ENCODE measurements at regions not wholly inside any gene's neighbourhood (a gene's known extent, or its start where the extent isn't known, plus 50 kb on each side); places are given as distances from the start of the nearest gene placed in this dataset.
A peak's percentile ranks its signal among the peaks of the same experiment; 100 is the strongest.

- peak overlapping the region; percentile 43 for H3K9ac ChIP-seq (ENCODE audit: low read length)
- no peaks in the 10 kb centered on the region for H3K36me3 ChIP-seq (ENCODE audit: control insufficient read depth, insufficient read depth, low read length, severe bottlenecking)
- peaks cover 29% of the 10 kb centered on the region for H3K4me1 ChIP-seq (ENCODE audit: control insufficient read depth, insufficient read depth, low read length)
- H3K9me3 ChIP-seq (ENCODE audit: control insufficient read depth, low read length), result no peaks in the 10 kb centered on the region
- no peaks in the 10 kb centered on the region for H3K27me3 ChIP-seq (replicated peaks; ENCODE audit: control insufficient read depth, insufficient read depth, low read length)
- DNase-seq (ENCODE audit: low read depth), result peak; percentile 73
- H3K4me3 ChIP-seq (ENCODE audit: low read length), result no peak overlapping the region
Observed at GRCh38 chr17:12510535-12510934, 155.2 kb upstream of the MYOCD start.

GRCh38 chr17:12512694-12513355, 152.9 kb upstream of the MYOCD start:
- H3K9me3 ChIP-seq (ENCODE audit: control insufficient read depth, low read length), result no peaks in the 10 kb centered on the region
- no peaks in the 10 kb centered on the region for H3K27me3 ChIP-seq (replicated peaks; ENCODE audit: control insufficient read depth, insufficient read depth, low read length)
- H3K9ac ChIP-seq (ENCODE audit: low read length), result no peak overlapping the region
- DNase-seq (ENCODE audit: low read depth), result peak; percentile 41
- H3K4me3 ChIP-seq (ENCODE audit: low read length), result no peak overlapping the region
- peaks cover 29% of the 10 kb centered on the region for H3K4me1 ChIP-seq (ENCODE audit: control insufficient read depth, insufficient read depth, low read length)
- no peaks in the 10 kb centered on the region for H3K36me3 ChIP-seq (ENCODE audit: control insufficient read depth, insufficient read depth, low read length, severe bottlenecking)

- Histone ChIP-seq H3K9me3 (ENCODE audit: control insufficient read depth, low read length) (peaks cover 3% of the 10 kb centered on the region), H3K9ac (ENCODE audit: low read length) (no peak overlapping the region), H3K4me3 (ENCODE audit: low read length) (no peak overlapping the region), H3K4me1 (ENCODE audit: control insufficient read depth, insufficient read depth, low read length) (peaks cover 27% of the 10 kb centered on the region), H3K27me3 (replicated peaks; ENCODE audit: control insufficient read depth, insufficient read depth, low read length) (no peaks in the 10 kb centered on the region), H3K36me3 (ENCODE audit: control insufficient read depth, insufficient read depth, low read length, severe bottlenecking) (no peaks in the 10 kb centered on the region)
- no peak for DNase-seq (ENCODE audit: low read depth)
Observed at GRCh38 chr17:12514596-12514995, 151.1 kb upstream of the MYOCD start.

- Histone ChIP-seq H3K4me3 (ENCODE audit: low read length) (no peak overlapping the region), H3K27me3 (replicated peaks; ENCODE audit: control insufficient read depth, insufficient read depth, low read length) (no peaks in the 10 kb centered on the region), H3K4me1 (ENCODE audit: control insufficient read depth, insufficient read depth, low read length) (peaks cover 12% of the 10 kb centered on the region), H3K36me3 (ENCODE audit: control insufficient read depth, insufficient read depth, low read length, severe bottlenecking) (no peaks in the 10 kb centered on the region), H3K9me3 (ENCODE audit: control insufficient read depth, low read length) (peaks cover 3% of the 10 kb centered on the region), H3K9ac (ENCODE audit: low read length) (no peak overlapping the region)
- DNase-seq (ENCODE audit: low read depth), result peak; percentile 31
Observed at GRCh38 chr17:12519956-12520594, 145.6 kb upstream of the MYOCD start.

GRCh38 chr17:12521416-12521815, 144.3 kb upstream of the MYOCD start:
- no peak for DNase-seq (ENCODE audit: low read depth)
- H3K4me3 ChIP-seq (ENCODE audit: low read length), result no peak overlapping the region

GRCh38 chr17:12522336-12522735, 143.4 kb upstream of the MYOCD start:
- no peak for DNase-seq (ENCODE audit: low read depth)
- H3K4me3 ChIP-seq (ENCODE audit: low read length), result no peak overlapping the region
- H3K9ac ChIP-seq (ENCODE audit: low read length), result no peak overlapping the region

More at GRCh38 chr17:12521416-12521815, 144.3 kb upstream of the MYOCD start:
- Histone ChIP-seq H3K27me3 (replicated peaks; ENCODE audit: control insufficient read depth, insufficient read depth, low read length) (no peaks in the 10 kb centered on the region), H3K4me1 (ENCODE audit: control insufficient read depth, insufficient read depth, low read length) (peaks cover 12% of the 10 kb centered on the region), H3K9ac (ENCODE audit: low read length) (no peak overlapping the region), H3K36me3 (ENCODE audit: control insufficient read depth, insufficient read depth, low read length, severe bottlenecking) (no peaks in the 10 kb centered on the region), H3K9me3 (ENCODE audit: control insufficient read depth, low read length) (peaks cover 3% of the 10 kb centered on the region)

GRCh38 chr17:12522743-12523183, 142.9 kb upstream of the MYOCD start:
- Histone ChIP-seq H3K9me3 (ENCODE audit: control insufficient read depth, low read length) (peaks cover 3% of the 10 kb centered on the region), H3K4me1 (ENCODE audit: control insufficient read depth, insufficient read depth, low read length) (peaks cover 12% of the 10 kb centered on the region), H3K36me3 (ENCODE audit: control insufficient read depth, insufficient read depth, low read length, severe bottlenecking) (no peaks in the 10 kb centered on the region), H3K9ac (ENCODE audit: low read length) (no peak overlapping the region), H3K27me3 (replicated peaks; ENCODE audit: control insufficient read depth, insufficient read depth, low read length) (no peaks in the 10 kb centered on the region), H3K4me3 (ENCODE audit: low read length) (no peak overlapping the region)
- peak; percentile 84 for DNase-seq (ENCODE audit: low read depth)

More at GRCh38 chr17:12522336-12522735, 143.4 kb upstream of the MYOCD start:
- no peaks in the 10 kb centered on the region for H3K36me3 ChIP-seq (ENCODE audit: control insufficient read depth, insufficient read depth, low read length, severe bottlenecking)
- H3K27me3 ChIP-seq (replicated peaks; ENCODE audit: control insufficient read depth, insufficient read depth, low read length), result no peaks in the 10 kb centered on the region
- peaks cover 12% of the 10 kb centered on the region for H3K4me1 ChIP-seq (ENCODE audit: control insufficient read depth, insufficient read depth, low read length)
- peaks cover 3% of the 10 kb centered on the region for H3K9me3 ChIP-seq (ENCODE audit: control insufficient read depth, low read length)

GRCh38 chr17:12523244-12523643, 142.4 kb upstream of the MYOCD start:
- H3K36me3 ChIP-seq (ENCODE audit: control insufficient read depth, insufficient read depth, low read length, severe bottlenecking), result no peaks in the 10 kb centered on the region
- H3K27me3 ChIP-seq (replicated peaks; ENCODE audit: control insufficient read depth, insufficient read depth, low read length), result no peaks in the 10 kb centered on the region
- H3K9me3 ChIP-seq (ENCODE audit: control insufficient read depth, low read length), result peaks cover 3% of the 10 kb centered on the region
- no peak overlapping the region for H3K4me3 ChIP-seq (ENCODE audit: low read length)
- H3K4me1 ChIP-seq (ENCODE audit: control insufficient read depth, insufficient read depth, low read length), result peaks cover 12% of the 10 kb centered on the region
- DNase-seq (ENCODE audit: low read depth), result no peak
- no peak overlapping the region for H3K9ac ChIP-seq (ENCODE audit: low read length)

- no peak overlapping the region for H3K4me3 ChIP-seq (ENCODE audit: low read length)
- H3K9ac ChIP-seq (ENCODE audit: low read length), result no peak overlapping the region
- H3K36me3 ChIP-seq (ENCODE audit: control insufficient read depth, insufficient read depth, low read length, severe bottlenecking), result no peaks in the 10 kb centered on the region
- peaks cover 3% of the 10 kb centered on the region for H3K4me1 ChIP-seq (ENCODE audit: control insufficient read depth, insufficient read depth, low read length)
- DNase-seq (ENCODE audit: low read depth), result no peak
- no peaks in the 10 kb centered on the region for H3K9me3 ChIP-seq (ENCODE audit: control insufficient read depth, low read length)
- H3K27me3 ChIP-seq (replicated peaks; ENCODE audit: control insufficient read depth, insufficient read depth, low read length), result no peaks in the 10 kb centered on the region
Observed at GRCh38 chr17:12528036-12528435, 137.7 kb upstream of the MYOCD start.

GRCh38 chr17:12530161-12530560, 135.5 kb upstream of the MYOCD start:
- H3K4me3 ChIP-seq (ENCODE audit: low read length), result no peak overlapping the region
- no peaks in the 10 kb centered on the region for H3K36me3 ChIP-seq (ENCODE audit: control insufficient read depth, insufficient read depth, low read length, severe bottlenecking)
- no peaks in the 10 kb centered on the region for H3K27me3 ChIP-seq (replicated peaks; ENCODE audit: control insufficient read depth, insufficient read depth, low read length)
- H3K4me1 ChIP-seq (ENCODE audit: control insufficient read depth, insufficient read depth, low read length), result no peaks in the 10 kb centered on the region
- DNase-seq (ENCODE audit: low read depth), result no peak
- no peaks in the 10 kb centered on the region for H3K9me3 ChIP-seq (ENCODE audit: control insufficient read depth, low read length)
- H3K9ac ChIP-seq (ENCODE audit: low read length), result no peak overlapping the region

- DNase-seq (ENCODE audit: low read depth), result no peak
- Histone ChIP-seq H3K36me3 (ENCODE audit: control insufficient read depth, insufficient read depth, low read length, severe bottlenecking) (no peaks in the 10 kb centered on the region), H3K9me3 (ENCODE audit: control insufficient read depth, low read length) (no peaks in the 10 kb centered on the region)
Observed at GRCh38 chr17:12536021-12536420, 129.7 kb upstream of the MYOCD start.

More at GRCh38 chr17:12536021-12536420, 129.7 kb upstream of the MYOCD start:
- H3K4me3 ChIP-seq (ENCODE audit: low read length), result no peak overlapping the region
- H3K9ac ChIP-seq (ENCODE audit: low read length), result no peak overlapping the region
- H3K27me3 ChIP-seq (replicated peaks; ENCODE audit: control insufficient read depth, insufficient read depth, low read length), result no peaks in the 10 kb centered on the region
- no peaks in the 10 kb centered on the region for H3K4me1 ChIP-seq (ENCODE audit: control insufficient read depth, insufficient read depth, low read length)

Measured in adipocyte (in vitro differentiated cells).